ENCODE measurements at regions not wholly inside any gene's neighbourhood (a gene's known extent, or its start where the extent isn't known, plus 50 kb on each side); places are given as distances from the start of the nearest gene placed in this dataset.
"Not testable (repeated sequence)": the region's sequence is repeated elsewhere in the genome, so short reads cannot be mapped to it uniquely, and the experiment has no call there.

DNA sequence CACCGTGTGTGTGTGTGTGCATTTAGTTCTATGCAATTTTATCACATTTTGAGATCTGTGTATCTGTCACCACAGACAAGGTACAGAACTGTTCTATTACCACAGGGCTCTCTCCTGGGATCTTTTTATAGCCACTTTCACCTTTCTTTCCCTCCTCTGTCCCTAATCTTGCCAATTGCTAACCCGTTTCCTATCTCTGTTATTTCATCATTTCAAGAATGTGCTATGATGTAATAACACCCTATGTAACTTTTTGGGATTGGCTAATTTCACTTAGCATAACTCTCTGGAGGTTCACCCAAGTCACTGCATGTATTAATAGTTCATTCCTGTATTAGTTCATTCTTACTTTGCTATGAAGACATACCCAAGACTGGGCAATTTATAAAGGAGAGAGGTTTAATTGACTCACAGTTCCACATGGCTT lies 657.7 kb downstream of the QKI start:
- no peak for DNase-seq (ENCODE audit: low spot score)

DNA sequence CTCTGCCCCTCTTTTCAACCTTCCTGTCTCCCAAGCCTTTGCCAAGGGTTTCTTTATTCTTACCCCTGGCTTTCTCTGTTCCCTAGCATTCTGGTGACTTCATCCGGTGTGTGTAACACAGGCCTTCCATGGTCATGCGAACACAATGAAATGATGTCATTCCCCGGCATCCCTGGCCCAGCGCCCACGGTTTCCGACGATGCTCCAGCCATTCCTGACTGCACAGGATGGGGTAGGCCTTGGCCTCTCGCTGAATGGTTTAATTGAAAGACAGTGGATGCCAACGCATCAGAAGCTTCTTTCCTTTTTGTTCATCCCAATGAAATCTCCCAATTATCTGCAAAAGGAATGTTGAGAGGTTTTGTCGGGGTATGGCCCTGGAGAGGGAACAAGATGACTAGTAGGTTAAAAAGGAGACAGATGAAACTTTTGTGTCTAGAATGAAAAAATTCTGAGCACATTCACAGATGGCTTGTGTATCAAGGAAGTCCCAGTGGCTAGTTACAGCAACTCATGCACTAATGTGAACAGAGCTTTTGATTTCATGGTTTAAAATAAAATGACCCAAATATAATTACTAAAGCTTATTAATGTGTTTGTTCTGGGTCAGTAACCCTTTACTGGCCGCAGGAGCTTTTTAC lies 655.0 kb downstream of the QKI start:
- DNase-seq (ENCODE audit: low spot score), result no peak

DNA sequence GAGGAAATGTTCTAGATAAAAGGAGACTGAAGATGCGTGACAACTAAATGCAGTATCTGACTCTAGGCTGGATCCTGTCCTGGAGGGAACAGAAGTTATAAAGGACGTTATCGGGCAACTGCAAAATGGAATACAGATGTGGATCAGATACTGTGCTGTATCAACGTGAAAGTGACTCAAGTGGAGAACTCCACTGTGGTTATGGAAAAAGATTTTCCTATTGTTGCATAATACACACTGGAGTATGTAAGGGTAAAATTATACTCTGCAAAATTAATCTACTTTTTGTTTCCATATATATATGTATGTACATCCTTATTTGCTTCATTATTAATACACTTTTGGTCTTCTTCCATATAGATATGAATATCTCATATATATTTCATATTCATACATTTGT lies 654.0 kb downstream of the QKI start:
- DNase-seq (ENCODE audit: low spot score), result no peak

DNA sequence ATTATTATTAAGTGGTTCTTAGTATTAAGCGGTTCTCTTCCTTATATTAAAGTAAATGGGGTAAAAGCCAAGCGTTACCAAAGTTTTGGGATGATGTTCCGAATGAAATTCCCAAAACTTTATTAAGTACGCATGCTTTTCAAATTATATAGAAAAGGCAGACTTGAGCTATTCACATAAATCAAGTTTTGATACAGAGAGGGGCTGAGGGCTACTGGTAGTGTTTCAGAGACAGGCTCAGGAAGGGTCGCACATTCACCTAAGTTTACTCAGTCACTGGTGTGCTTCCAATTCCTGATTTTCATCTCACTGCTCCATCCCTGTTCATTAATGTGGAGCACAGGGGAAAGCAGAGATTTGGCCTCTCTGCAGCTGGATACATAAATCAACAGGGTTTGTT lies 652.2 kb downstream of the QKI start:
- DNase-seq (ENCODE audit: low spot score), result no peak

DNA sequence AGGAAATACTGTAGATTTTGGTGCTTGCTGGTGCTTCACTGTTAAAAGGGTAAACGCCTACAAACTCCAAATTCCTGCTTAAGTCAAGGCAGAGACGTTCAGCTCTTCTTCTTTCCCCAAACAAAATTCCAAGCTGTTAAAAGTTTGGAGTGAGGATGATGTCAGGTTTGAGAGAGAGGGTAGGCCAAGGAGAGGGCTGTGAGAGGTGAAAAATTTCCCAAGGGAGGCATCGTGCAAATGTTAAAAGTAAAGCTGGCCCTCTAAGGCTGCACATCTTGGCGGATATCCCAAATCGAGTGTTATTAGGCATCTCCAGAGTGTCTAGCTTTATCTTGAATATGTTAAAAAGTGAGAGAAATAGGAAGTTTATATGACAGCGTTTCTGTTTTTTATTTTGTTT lies 651.8 kb downstream of the QKI start:
- no peak for DNase-seq (ENCODE audit: low spot score)

GRCh38 chr6:164063346-164063745 lies 648.8 kb downstream of the QKI start:
- DNase-seq (ENCODE audit: low spot score), result no peak

- DNase-seq (ENCODE audit: low spot score), result no peak
These were observed 648.4 kb downstream of the QKI start for GRCh38 chr6:164062872-164063271.

- DNase-seq (ENCODE audit: low spot score), result no peak
These were observed 643.4 kb downstream of the QKI start for GRCh38 chr6:164057876-164058275.

DNA sequence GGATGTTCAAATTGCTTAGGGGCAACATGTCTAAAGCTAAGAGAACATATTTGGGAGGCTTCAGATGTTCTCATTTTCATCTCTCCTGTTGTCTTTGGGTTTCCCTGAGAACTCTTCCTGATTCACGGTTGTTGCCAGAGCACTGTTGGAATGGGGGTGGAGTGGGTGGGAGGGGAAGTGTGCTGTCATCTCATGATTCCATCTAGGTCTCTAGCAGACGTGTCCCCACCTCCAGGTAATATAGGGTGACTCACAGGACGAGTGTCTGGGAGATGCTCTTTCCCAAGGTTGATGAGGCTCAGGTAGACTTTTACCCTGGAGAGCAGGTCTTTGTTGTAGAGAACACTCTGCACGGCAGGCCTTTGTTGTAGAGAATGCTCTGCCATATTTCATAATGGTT lies 636.9 kb downstream of the QKI start:
- DNase-seq (ENCODE audit: low spot score), result no peak

- DNase-seq (ENCODE audit: low spot score), result no peak
These were observed 635.0 kb downstream of the QKI start for GRCh38 chr6:164049517-164049988.

DNA sequence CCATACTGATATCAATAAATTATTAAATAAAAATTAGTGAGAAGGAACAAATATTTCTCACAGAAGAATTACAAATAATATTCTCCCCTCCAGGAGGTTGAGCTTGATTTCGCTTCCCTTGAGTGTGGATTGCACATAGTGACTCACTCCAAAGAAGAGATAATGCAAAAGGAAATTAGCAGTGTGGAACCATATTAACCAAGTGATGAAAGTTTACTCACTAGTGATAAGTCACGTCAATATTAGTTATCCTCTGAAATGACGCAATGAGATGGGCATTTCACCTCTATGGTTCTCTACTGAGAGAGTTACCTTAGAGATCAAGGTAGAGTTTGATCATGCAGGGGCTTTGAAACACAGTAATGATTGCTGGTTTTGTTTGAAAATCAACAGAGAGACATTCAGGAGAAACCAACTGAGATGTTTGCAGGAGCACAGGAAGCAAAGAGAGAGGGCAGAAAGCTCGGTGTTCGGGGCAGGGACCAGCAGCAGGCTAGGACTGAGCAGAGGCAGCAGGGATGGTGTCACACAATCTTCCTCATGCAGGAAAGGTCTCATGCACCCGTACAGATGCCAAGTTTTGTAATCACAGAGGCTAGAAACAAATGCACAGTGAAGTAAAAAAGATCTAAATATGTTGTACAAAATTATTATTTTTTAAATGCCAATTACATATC lies 634.5 kb downstream of the QKI start:
- no peak for DNase-seq (ENCODE audit: low spot score)

DNA sequence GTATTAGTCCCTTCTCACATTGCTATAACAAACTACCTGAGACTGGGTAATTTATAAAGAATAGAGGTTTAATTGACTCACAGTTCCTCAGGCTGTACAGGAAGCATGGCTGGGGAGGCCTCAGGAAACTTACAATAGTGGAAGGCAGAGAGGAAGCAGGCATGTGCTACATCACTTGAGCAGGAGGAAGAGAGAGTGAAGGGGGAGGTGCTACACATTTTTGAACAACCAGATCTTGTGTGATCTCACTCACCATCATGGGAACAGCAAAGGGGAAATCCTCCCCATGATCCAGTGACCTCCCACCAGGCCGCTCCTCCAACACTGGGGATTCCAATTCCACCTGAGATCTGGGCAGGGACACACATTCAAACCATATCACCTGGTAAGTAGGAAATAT lies 630.6 kb downstream of the QKI start:
- no peak for DNase-seq (ENCODE audit: low spot score)

GRCh38 chr6:164043656-164044055 lies 629.1 kb downstream of the QKI start:
- DNase-seq (ENCODE audit: low spot score), result not testable (repeated sequence)

- no peak for DNase-seq (ENCODE audit: low spot score)
These were observed 627.7 kb downstream of the QKI start for GRCh38 chr6:164042212-164042611.

GRCh38 chr6:164040994-164041393 lies 626.5 kb downstream of the QKI start:
- DNase-seq (ENCODE audit: low spot score), result no peak

- peak; percentile 17 for DNase-seq (ENCODE audit: low spot score)
These were observed 625.4 kb downstream of the QKI start for GRCh38 chr6:164039954-164040375.

- DNase-seq (ENCODE audit: low spot score), result no peak
These were observed 622.8 kb downstream of the QKI start for GRCh38 chr6:164037171-164037870.

DNA sequence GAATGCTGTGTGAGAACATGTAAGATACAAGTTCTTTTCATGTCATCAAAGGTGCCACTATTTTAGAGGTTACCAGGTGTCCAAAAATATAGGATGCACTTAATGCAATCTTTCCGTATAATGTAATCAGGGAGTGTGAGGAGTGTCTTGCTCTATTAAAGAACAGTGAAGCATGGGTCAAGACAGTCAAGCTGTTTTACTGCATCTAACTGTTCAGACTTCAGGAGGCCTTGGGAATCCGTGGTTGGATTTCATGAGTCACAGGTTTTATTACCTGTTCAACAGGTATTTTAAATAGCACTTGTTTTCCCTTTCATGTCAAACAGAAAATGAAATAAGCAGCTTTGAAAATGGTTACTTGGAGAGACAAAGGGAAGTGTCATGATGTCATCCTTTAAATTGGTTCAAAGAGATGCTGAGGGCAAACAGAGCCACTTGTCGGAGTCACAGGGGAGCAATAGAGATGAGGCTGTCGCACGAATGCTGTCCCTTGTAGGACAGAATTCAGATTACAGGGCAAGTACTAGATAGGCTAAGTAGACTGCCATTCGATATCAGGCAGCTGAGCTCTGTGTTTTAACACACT lies 621.5 kb downstream of the QKI start:
- no peak for DNase-seq (ENCODE audit: low spot score)

- no peak for DNase-seq (ENCODE audit: low spot score)
These were observed 620.2 kb downstream of the QKI start for GRCh38 chr6:164034602-164035140.

DNA sequence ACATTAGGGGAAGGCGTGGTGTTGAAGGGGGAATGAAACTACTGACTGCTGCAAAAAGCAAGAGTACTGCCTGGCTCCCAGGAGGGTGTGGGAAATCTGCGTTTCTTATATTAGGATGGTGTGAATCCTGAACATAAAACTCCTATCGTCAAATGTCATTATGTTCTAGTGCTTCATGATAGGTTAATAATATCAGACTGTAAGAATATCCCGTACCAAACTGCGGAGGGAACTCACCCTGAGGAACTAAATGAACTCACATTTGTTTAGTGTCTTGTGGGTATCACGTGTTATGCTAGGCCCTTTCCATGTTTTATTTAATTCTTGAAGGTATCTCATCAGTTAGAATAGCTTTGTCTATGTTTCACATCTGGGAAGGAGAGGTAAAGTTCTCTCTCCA lies 610.7 kb downstream of the QKI start:
- DNase-seq (ENCODE audit: low spot score), result no peak

GRCh38 chr6:164023535-164023934 lies 609.0 kb downstream of the QKI start:
- DNase-seq (ENCODE audit: low spot score), result no peak

DNA sequence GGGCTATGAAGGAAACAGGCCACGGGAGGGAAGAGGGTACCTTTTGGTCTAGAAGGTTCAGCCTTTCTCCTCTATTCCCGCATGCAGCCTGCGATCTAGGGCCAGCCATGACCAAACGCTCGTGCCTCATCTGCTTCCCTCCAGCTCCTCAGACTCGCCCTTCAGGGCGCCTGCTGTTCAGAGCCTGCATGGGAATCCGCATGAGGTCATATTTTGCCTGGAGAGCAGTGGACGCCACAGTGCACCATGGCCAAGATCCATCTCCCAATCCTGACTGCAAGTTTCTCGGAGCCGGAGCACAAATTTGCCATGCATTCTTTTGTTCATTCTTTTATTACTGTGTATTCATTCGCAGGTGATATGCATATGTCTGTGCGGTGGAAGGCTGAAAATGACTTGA lies 608.1 kb downstream of the QKI start:
- DNase-seq (ENCODE audit: low spot score), result no peak
